GM23248 (cell line): ENCODE measurements at regions not wholly inside any gene's neighbourhood (a gene's known extent, or its start where the extent isn't known, plus 50 kb on each side); places are given as distances from the start of the nearest gene placed in this dataset.

Source experiments
- EZH2 ChIP-seq: fragments of 200-600 bp; sonication (generic); IDR thresholded peaks from 2 replicates; pipeline ENCODE4 v1.6.1; 2018; ENCODE audit warnings: antibody characterized with exemption, mild to moderate bottlenecking; ENCODE audit not compliant: insufficient read depth, poor library complexity, severe bottlenecking
- EZH2phosphoT487 ChIP-seq: fragments of 200-600 bp; sonication (generic); IDR thresholded peaks from 2 replicates; pipeline ENCODE4 v1.6.1; 2018; ENCODE audit warnings: antibody characterized with exemption, moderate library complexity, mild to moderate bottlenecking, low read depth; ENCODE audit not compliant: insufficient read depth

DNA sequence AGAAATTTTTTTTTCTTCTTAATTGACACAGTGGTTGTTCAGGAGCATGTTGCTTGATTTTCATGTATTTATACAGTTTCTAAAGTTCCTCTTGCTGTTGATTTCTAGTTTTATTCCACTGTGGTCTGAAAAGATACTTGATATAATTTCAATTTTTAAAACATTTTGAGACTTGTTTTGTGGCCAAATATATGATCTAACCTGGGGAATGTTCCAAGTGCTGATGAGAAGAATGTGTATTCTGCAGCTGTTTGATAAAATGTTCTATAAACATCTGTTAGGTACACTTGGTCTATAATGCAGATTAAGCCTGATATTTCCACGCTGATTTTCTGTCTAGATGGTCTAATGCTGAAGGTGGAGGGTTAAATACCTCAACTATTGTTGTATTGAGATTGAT is 151.4 kb upstream of the IFNG-AS1 start:
- TF ChIP-seq EZH2 (no peak), EZH2phosphoT487 (no peak)
